Natural killer cell (primary cell): ENCODE measurements at regions not wholly inside any gene's neighbourhood (a gene's known extent, or its start where the extent isn't known, plus 50 kb on each side); places are given as distances from the start of the nearest gene placed in this dataset.

ENCODE experiments used
- ATAC-seq, 3 donors: fragments of 150-1000 bp in 2 of 3; fragments of 200-7000 bp in 1 of 3; cut with Tn5 transposase; 1 replicate in 1 of 3; 2 replicates in 2 of 3; pipeline ENCODE4 v1.10.0; 2021; ENCODE audit warnings: mild to moderate bottlenecking in 2 of 3, moderate library complexity in 2 of 3
- DNase-seq, 2 donors: peaks; one replicate each; pipeline versions ENCODE4 v3.0.0 to v3.0.0-alpha.2; 2013 to 2021; ENCODE audit warnings: mixed read lengths in 1 of 2
- H3K27ac ChIP-seq: one replicate; pipeline ENCODE4 v1.5.1; 2013; ENCODE audit warnings: mild to moderate bottlenecking, low read length
- H3K27me3 ChIP-seq: one replicate; pipeline ENCODE4 v1.6.1; 2013; ENCODE audit warnings: low read length; ENCODE audit not compliant: control insufficient read depth, insufficient read depth
- H3K36me3 ChIP-seq: one replicate; pipeline ENCODE4 v1.6.1; 2013; ENCODE audit warnings: low read length; ENCODE audit not compliant: control insufficient read depth, insufficient read depth
- H3K4me1 ChIP-seq: one replicate; pipeline ENCODE4 v1.6.1; 2013; ENCODE audit warnings: low read length; ENCODE audit not compliant: control insufficient read depth, insufficient read depth
- H3K4me3 ChIP-seq: one replicate; pipeline ENCODE4 v1.5.1; 2013; ENCODE audit warnings: low read length
- H3K9me3 ChIP-seq: one replicate; pipeline ENCODE4 v1.6.1; 2013; ENCODE audit warnings: low read length; ENCODE audit not compliant: control insufficient read depth, insufficient read depth
- H3K27ac Mint-ChIP-seq, 2 donors: one replicate each; pipeline ENCODE4 v1.8.0; 2022; ENCODE audit warnings: mild to moderate bottlenecking in 2 of 2, mixed read lengths in 2 of 2, moderate library complexity in 1 of 2
- H3K27me3 Mint-ChIP-seq, 2 donors: one replicate each; pipeline ENCODE4 v1.8.0; 2022; ENCODE audit warnings: low read depth in 2 of 2, mixed read lengths in 2 of 2
- H3K36me3 Mint-ChIP-seq: one replicate; pipeline ENCODE4 v1.8.0; 2022; ENCODE audit warnings: mixed read lengths
- H3K4me1 Mint-ChIP-seq, 2 donors: one replicate each; pipeline ENCODE4 v1.8.0; 2022; ENCODE audit warnings: mixed read lengths in 2 of 2
- H3K4me3 Mint-ChIP-seq: one replicate; pipeline ENCODE4 v1.8.0; 2022; ENCODE audit warnings: mild to moderate bottlenecking, moderate library complexity, mixed read lengths
- H3K9me3 Mint-ChIP-seq, 2 donors: one replicate each; pipeline ENCODE4 v1.8.0; 2022; ENCODE audit warnings: mixed read lengths in 2 of 2
- CTCF ChIP-seq: fragments of 200-600 bp; IDR thresholded peaks from one replicate; pipeline ENCODE4 v1.8.0; 2022; ENCODE audit warnings: antibody characterized with exemption
- whole genome bisulfite sequencing: methylation state at CpG from one replicate; pipeline ENCODE4 v1.1.7; 2013; ENCODE audit warnings: missing lambda C conversion rate; ENCODE audit not compliant: insufficient coverage; 5-methylcytosine and 5-hydroxymethylcytosine counted together
- intact Hi-C: fragments of 100-400 bp; cut with micrococcal nuclease; formaldehyde crosslinking; loops from one replicate; pipeline ENCODE4 v1.14.2; 2022

- no peak for DNase-seq
- Histone ChIP-seq H3K9me3 (no peaks in the 10 kb centered on the region), H3K4me3 (no peak overlapping the region), H3K36me3 (no peaks in the 10 kb centered on the region), H3K4me1 (no peaks in the 10 kb centered on the region), H3K27me3 (no peaks in the 10 kb centered on the region), H3K27ac (no peak overlapping the region)
- no peaks in the 10 kb centered on the region for H3K36me3 Mint-ChIP-seq
- 9% methylated on average over 3 of the region's 3 CpGs for WGBS
- intact Hi-C loops, result loop anchor here (10.0 kb wide), 1 partner anchor 1726 kb away; no protein-coding TSS in a partner anchor
- no peak overlapping the region for H3K4me3 Mint-ChIP-seq
- peaks cover 0 to 15% of the 10 kb centered on the region in 2 donors for H3K27me3 Mint-ChIP-seq
- no peak for ATAC-seq
- no peak overlapping the region for H3K27ac Mint-ChIP-seq
- H3K9me3 Mint-ChIP-seq, result no peaks in the 10 kb centered on the region
- no peaks in the 10 kb centered on the region for H3K4me1 Mint-ChIP-seq
- no peak for TF ChIP-seq CTCF
Measured at GRCh38 chr6:18328540-18328939, 58.6 kb upstream of the RNF144B start.

GRCh38 chr6:18328070-18328469, 59.1 kb upstream of the RNF144B start:
- TF ChIP-seq CTCF, result no peak

GRCh38 chr6:18327626-18328025, 59.5 kb upstream of the RNF144B start:
- peaks cover 0 to 14% of the 10 kb centered on the region in 2 donors for H3K27me3 Mint-ChIP-seq
- no peaks in the 10 kb centered on the region for H3K36me3 Mint-ChIP-seq
- H3K27ac Mint-ChIP-seq, result no peak overlapping the region
- Histone ChIP-seq H3K4me3 (no peak overlapping the region), H3K27ac (no peak overlapping the region), H3K27me3 (no peaks in the 10 kb centered on the region), H3K4me1 (no peaks in the 10 kb centered on the region), H3K36me3 (no peaks in the 10 kb centered on the region), H3K9me3 (no peaks in the 10 kb centered on the region)
- 59% methylated on average over 5 of the region's 5 CpGs for whole genome bisulfite sequencing
- TF ChIP-seq CTCF, result no peak
- intact Hi-C loops, result loop anchor here (10.0 kb wide), 1 partner anchor 1727 kb away; no protein-coding TSS in a partner anchor
- H3K4me3 Mint-ChIP-seq, result no peak overlapping the region
- no peak for DNase-seq
- no peaks in the 10 kb centered on the region for H3K4me1 Mint-ChIP-seq
- no peaks in the 10 kb centered on the region for H3K9me3 Mint-ChIP-seq
- no peak for ATAC-seq

More at GRCh38 chr6:18328070-18328469, 59.1 kb upstream of the RNF144B start:
- Mint-ChIP-seq H3K36me3 (no peaks in the 10 kb centered on the region), H3K9me3 (no peaks in the 10 kb centered on the region), H3K27me3 (peaks cover 0 to 15% of the 10 kb centered on the region in 2 donors), H3K4me1 (no peaks in the 10 kb centered on the region), H3K4me3 (no peak overlapping the region), H3K27ac (no peak overlapping the region)
- no peak overlapping the region for H3K27ac ChIP-seq
- H3K27me3 ChIP-seq, result no peaks in the 10 kb centered on the region
- H3K4me1 ChIP-seq, result no peaks in the 10 kb centered on the region
- intact Hi-C loops, result loop anchor here (10.0 kb wide), 1 partner anchor 1727 kb away; no protein-coding TSS in a partner anchor
- 83% methylated on average over 1 of the region's 2 CpGs for WGBS
- no peaks in the 10 kb centered on the region for H3K36me3 ChIP-seq
- no peak overlapping the region for H3K4me3 ChIP-seq
- DNase-seq (no peak), ATAC-seq (no peak)
- no peaks in the 10 kb centered on the region for H3K9me3 ChIP-seq

GRCh38 chr6:18326980-18327379, 60.2 kb upstream of the RNF144B start:
- Histone ChIP-seq H3K36me3 (no peaks in the 10 kb centered on the region), H3K4me1 (no peaks in the 10 kb centered on the region), H3K27ac (no peak overlapping the region), H3K4me3 (no peak overlapping the region), H3K9me3 (no peaks in the 10 kb centered on the region), H3K27me3 (no peaks in the 10 kb centered on the region)
- no peak for TF ChIP-seq CTCF
- WGBS, result 57% methylated on average over 6 of the region's 6 CpGs
- DNase-seq, result no peak
- intact Hi-C loops, result loop anchor here (10.0 kb wide), 1 partner anchor 1728 kb away; no protein-coding TSS in a partner anchor
- H3K4me3 Mint-ChIP-seq, result no peak overlapping the region
- H3K4me1 Mint-ChIP-seq, result no peaks in the 10 kb centered on the region
- no peak for ATAC-seq
- H3K9me3 Mint-ChIP-seq, result no peaks in the 10 kb centered on the region
- H3K27ac Mint-ChIP-seq, result no peak overlapping the region
- H3K36me3 Mint-ChIP-seq, result no peaks in the 10 kb centered on the region
- peaks cover 0 to 12% of the 10 kb centered on the region in 2 donors for H3K27me3 Mint-ChIP-seq
